GM18505 (cell line): ENCODE measurements at regions not wholly inside any gene's neighbourhood (a gene's known extent, or its start where the extent isn't known, plus 50 kb on each side); places are given as distances from the start of the nearest gene placed in this dataset.

Experiments used
- ATAC-seq: cut with Tn5 transposase; IDR thresholded peaks from one replicate; pipeline ENCODE4 v1.9.1; 2021; ENCODE audit not compliant: unreplicated experiment
- POLR2A ChIP-seq: IDR thresholded peaks from 4 replicates; pipeline ENCODE4 v1.6.1; 2011; ENCODE audit warnings: borderline replicate concordance; ENCODE audit not compliant: insufficient read depth, insufficient read length; ENCODE audit errors: extremely low read depth

GRCh38 chr9:14031810-14032209, 282.1 kb downstream of the NFIB start:
- no peak for TF ChIP-seq POLR2A
- ATAC-seq: no peak

GRCh38 chr9:14031060-14031414, 282.9 kb downstream of the NFIB start:
- no peak for ATAC-seq
- no peak for TF ChIP-seq POLR2A

DNA sequence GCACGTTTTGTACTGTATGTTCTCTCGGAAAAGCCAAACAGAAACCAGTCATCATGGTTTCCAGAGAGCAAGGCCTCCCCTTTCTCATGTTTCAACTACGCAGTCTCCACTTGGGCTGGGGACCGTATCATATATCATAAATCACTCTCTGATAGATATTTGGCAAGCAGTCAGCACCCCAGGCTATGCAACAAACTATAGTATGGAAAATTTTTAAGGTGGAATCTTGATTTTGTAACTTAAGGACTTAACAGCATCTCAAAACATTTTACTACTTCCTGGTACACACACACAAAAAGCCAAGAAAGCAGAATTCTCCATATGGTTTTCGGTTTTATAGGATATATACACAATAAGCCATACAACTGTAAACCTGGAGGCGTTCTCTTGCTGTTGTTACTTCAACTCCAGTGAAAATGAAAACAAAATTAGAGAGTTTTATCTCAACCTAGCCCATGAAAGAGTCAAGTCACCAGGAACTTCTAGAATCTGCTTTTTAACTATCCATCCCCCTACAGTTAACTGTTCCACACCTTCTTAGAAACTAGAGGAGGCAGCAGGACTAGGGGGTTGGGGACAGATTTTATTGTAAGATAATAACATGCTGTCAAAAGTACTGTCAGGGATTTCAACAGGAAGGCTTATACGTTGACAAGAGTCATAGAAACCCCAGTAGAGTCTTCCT, 283.4 kb downstream of the NFIB start:
- ATAC-seq: no peak
- TF ChIP-seq POLR2A: no peak

DNA sequence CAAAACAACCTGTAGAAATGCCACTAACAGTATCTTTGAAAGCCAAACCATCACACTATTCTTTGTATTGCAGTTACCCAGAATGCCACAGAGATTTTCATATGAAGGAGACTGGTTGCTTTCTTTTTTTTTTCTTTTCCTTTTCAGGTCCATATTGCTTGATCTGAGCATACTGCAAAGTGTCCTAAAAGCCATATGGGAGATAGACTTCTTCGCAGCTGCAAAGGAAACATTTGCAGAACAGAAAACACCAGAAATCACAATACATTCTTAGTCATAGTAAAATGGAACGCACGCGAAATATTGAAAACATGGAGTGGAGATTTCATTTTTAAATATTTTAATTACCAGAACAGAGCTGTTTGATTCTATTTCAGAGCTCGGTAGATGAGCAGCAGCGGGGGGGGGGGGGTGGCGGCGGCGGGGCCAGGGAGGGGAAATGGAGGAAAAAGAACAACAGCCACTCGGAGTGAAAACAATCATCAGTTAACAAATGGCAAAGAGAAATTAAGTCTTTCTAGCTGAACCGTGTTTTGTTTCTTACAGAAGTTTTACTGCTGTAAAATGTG, 284.1 kb downstream of the NFIB start:
- no peak for ATAC-seq
- no peak for TF ChIP-seq POLR2A

GRCh38 chr9:14027116-14027800, 286.7 kb downstream of the NFIB start:
- no peak for TF ChIP-seq POLR2A
- ATAC-seq: no peak

DNA sequence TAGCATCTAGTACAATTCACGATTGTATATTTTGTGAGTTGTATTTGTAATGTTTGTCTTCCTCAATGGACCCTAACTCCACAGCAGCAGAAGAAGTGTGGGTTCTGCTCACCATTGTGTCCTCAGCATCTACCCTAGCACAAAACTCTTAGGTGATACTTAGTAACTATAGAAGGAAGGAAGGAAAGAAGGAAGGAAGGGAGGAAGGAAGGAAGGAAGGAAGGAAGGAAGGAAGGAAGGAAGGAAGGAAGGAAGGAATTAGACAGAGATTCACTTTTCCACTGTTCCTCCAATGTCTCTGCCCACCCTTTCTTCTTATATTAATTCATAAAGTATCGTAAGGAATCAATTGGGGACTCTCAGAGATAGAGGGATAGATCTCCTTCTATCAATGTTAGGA, 288.2 kb downstream of the NFIB start:
- TF ChIP-seq POLR2A: no peak
- no peak for ATAC-seq

DNA sequence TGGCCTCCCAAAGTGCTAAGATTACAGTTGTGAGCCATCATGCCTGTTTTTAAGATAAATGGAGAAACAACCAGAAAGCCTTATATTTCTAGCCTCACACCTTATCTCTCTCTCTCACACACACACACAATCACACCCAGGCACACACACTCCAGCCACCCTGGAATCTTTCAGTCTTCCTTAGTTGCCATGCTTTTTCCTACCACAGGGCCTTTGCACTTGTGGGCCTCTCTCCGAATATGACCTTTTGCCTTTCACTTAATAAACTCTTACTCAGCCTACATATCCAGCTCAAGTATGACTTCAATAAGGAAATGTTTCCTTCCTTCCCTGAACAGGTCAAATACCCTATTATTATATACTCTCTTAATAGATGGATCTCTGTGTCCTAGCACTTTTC, 290.7 kb downstream of the NFIB start:
- no peak for ATAC-seq
- no peak for TF ChIP-seq POLR2A

DNA sequence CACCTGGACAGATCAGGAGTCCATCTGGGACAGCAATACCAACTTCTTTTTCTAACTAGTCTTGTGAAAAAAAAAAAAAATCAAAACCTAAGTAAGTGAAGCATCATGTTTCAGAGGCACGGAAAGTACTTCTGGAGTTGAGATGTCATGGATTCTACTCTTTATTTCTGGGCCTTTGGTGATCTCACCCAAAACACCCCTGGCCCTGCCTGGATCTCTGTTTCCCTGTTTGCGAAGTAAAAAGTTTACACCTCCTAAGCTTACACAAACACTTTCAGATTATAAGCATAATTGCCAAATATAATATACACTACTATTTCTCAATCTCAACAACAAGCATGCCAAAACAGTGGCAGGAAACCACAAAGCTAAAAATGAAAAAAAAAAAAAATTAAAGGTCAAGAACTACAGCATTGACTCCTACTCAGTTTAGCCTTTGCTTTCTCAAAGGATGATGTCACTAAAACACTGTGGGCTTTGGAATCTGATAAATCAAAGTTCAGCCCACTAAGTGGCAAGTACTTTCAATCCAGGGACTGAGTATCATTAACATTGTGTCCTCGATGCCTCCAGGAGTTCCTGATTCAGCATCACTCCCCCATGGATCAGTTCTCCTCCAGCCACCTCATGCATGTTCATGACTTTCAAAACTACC, 291.9 kb downstream of the NFIB start:
- ATAC-seq: no peak
- no peak for TF ChIP-seq POLR2A

DNA sequence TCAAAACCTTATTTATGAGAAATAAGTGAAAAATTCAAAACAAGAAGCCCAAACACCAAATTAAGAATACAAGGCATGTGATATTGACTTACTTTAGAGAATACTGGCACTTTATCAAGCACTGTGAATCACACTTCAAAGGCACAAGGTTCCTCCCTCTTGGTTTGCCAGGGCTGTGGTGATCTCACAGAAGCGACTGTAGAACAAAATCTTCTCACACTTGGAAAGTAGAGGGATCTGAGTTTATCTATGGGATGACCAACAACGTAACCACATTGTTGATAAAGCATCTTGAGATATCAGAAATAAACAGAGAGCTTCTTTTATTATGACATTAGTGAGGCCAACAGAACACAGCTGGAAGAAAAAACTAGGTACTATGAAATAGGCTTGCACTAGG, 295.9 kb downstream of the NFIB start:
- ATAC-seq: no peak

DNA sequence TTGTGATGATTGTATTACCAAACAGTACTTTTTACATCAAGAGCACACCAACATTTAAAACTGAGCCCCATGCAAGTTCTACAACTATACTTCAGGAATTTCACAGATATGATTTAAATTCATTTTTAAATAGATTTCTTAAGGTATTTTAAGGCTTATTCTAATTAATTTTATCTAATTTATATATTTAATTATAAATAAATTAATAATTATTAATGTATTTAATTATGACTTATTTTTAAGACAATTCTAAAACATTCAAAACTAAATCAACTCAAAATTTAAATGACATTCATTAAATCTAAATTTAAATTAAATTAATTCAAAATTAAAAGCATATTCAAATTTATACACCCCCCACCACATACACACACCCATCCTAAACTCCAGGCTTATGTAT, 299.2 kb downstream of the NFIB start:
- no peak for ATAC-seq
- TF ChIP-seq POLR2A: no peak

More for the DNA sequence above, 295.9 kb downstream of the NFIB start:
- TF ChIP-seq POLR2A: no peak

GRCh38 chr9:14014218-14014617, 299.7 kb downstream of the NFIB start:
- no peak for TF ChIP-seq POLR2A
- no peak for ATAC-seq

DNA sequence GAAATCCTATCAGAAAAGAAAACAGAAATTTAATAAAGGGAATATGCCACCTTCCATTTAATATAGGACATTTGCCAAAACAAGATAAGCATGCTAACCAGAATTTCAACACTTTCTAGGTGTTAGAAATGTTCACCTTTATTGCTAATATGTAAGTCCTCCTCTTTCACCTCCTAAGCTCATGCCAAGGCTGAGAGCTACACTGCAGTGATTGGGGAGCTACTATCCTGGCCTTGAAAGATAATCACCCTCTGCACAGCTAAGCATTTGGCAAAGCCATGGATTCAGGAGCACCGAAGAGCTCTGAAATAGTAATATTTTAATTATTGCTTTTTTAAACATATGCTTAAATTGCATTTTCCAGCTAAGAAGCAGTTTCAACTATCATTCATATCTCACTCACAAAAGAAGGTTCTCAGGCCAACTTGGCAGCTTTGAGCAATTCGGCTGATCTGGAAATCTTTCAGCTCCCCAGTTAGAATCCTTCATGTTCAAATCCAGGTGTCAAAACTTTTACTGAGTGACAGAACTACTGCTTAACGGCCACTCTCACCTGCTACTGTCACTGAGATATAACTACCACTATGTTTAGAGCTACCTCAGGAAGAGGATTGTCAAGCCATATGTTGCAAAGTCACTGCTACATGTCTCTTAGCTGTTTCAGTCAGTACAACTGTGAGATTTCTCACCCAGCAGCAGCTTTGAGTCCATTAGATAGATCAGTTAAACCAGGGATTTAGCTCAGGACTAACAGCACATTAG, 302.0 kb downstream of the NFIB start:
- TF ChIP-seq POLR2A: no peak
- no peak for ATAC-seq

GRCh38 chr9:14007190-14007769, 306.7 kb downstream of the NFIB start:
- no peak for ATAC-seq
- no peak for TF ChIP-seq POLR2A
